ENCODE measurements at regions not wholly inside any gene's neighbourhood (a gene's known extent, or its start where the extent isn't known, plus 50 kb on each side); places are given as distances from the start of the nearest gene placed in this dataset.

DNA sequence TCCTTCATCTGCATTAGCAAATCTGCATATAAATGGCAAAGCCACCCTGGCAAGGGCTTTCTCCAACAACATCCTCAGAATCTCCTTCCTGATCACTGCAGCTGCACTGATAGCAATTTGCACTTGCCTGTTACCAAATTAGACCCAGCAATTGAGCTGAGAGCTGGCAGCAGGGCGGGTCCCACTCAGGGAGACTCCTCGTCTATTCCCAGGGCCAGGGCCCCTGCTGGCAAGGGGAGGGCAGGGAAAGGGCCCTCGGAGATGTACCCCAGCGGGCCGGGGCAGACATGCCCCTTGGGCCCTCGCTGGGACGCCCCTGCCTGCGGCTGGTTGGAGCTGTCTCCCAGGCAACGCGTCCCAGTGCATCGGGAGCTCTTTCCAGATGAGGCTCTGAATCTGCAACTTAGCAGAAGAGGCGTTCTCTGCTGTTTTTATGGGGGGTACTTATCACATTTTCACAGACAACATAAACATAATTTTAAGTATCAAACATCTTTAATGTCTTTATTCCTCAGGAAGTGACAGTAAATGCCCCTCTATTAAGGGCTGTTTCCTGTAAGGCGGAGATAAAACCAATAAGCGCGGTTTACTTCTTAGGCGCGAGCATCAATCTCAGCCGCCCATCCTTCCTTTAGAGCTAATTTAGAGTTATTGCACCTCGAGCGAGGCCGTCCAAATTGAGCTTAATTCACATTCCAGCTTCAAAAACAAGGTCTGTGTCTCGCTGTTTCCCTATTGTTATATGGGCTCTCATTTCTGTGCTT lies 249.0 kb upstream of the PPP2R2D start:
- TF ChIP-seq, protein P1, sequence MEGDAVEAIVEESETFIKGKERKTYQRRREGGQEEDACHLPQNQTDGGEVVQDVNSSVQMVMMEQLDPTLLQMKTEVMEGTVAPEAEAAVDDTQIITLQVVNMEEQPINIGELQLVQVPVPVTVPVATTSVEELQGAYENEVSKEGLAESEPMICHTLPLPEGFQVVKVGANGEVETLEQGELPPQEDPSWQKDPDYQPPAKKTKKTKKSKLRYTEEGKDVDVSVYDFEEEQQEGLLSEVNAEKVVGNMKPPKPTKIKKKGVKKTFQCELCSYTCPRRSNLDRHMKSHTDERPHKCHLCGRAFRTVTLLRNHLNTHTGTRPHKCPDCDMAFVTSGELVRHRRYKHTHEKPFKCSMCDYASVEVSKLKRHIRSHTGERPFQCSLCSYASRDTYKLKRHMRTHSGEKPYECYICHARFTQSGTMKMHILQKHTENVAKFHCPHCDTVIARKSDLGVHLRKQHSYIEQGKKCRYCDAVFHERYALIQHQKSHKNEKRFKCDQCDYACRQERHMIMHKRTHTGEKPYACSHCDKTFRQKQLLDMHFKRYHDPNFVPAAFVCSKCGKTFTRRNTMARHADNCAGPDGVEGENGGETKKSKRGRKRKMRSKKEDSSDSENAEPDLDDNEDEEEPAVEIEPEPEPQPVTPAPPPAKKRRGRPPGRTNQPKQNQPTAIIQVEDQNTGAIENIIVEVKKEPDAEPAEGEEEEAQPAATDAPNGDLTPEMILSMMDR (IDR thresholded peaks at IDR 0.05) = no peak
- TF ChIP-seq POLR2AphosphoS5 (IDR thresholded peaks at IDR 0.05) = no peak
